ENCODE measurements at regions not wholly inside any gene's neighbourhood (a gene's known extent, or its start where the extent isn't known, plus 50 kb on each side); places are given as distances from the start of the nearest gene placed in this dataset.

DNA sequence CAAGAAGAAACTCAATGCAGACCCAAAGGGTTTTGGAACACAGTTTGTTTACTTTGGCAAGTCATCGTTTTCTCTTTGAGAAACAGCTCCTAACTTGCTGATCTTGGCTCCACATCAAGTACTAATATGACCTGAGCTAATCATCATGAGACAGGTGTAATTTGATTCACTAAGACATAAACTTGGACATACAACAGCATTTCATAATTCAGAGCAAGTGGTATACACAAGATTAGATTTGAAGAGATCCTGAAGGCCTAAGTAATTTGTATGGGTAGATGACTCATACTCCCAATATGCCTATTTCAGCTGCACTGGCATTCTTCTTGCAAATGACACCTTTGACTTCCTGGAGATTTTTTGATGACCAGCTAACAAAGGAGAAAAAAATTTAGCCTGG lies 1521.7 kb downstream of the RPA4 start:
- no peak overlapping the region for H3K27ac ChIP-seq
- H3K27me3 ChIP-seq, result no peaks in the 10 kb centered on the region
- no peaks in the 10 kb centered on the region for H3K4me1 ChIP-seq
- H3K36me3 ChIP-seq (replicated peaks in 1 of 2; ENCODE audit: insufficient read depth in 1 of 2, low read depth in 2 of 2), result no peaks in the 10 kb centered on the region
- H3K9me3 ChIP-seq, result no peaks in the 10 kb centered on the region
- H3K4me3 ChIP-seq, result no peak overlapping the region
- DNase-seq (no peak), ATAC-seq (peak; percentile 15)
- intact Hi-C loops (cut with DNase I), result no loop called here
- WGBS, 2 donors, result 0 to 10% methylated on average over 1 of the region's 1 CpG
- no peak for TF ChIP-seq POLR2A (IDR thresholded peaks at IDR 0.05)
- TF ChIP-seq, protein P1, sequence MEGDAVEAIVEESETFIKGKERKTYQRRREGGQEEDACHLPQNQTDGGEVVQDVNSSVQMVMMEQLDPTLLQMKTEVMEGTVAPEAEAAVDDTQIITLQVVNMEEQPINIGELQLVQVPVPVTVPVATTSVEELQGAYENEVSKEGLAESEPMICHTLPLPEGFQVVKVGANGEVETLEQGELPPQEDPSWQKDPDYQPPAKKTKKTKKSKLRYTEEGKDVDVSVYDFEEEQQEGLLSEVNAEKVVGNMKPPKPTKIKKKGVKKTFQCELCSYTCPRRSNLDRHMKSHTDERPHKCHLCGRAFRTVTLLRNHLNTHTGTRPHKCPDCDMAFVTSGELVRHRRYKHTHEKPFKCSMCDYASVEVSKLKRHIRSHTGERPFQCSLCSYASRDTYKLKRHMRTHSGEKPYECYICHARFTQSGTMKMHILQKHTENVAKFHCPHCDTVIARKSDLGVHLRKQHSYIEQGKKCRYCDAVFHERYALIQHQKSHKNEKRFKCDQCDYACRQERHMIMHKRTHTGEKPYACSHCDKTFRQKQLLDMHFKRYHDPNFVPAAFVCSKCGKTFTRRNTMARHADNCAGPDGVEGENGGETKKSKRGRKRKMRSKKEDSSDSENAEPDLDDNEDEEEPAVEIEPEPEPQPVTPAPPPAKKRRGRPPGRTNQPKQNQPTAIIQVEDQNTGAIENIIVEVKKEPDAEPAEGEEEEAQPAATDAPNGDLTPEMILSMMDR (IDR thresholded peaks at IDR 0.05), result no peak

DNA sequence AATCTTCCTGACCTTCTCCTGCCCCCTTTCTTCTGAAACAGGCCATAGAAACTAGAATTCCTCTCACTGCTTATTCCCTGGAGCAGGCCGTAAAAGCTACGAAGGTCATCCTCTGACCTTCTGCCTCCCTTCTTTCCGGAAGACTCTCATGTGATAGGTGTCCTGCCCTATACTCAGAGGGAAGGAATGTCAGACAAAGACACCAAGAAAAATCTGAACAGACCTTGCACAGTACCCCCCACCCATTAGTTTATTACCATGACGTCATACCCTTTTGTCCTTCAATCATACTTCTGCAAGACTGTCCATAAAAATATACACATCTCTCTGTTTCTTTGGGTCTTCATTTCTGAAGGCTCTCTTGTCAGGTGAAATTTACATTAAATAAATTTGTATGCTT lies 1523.9 kb downstream of the RPA4 start:
- DNase-seq (no peak), ATAC-seq (no peak)
- no peaks in the 10 kb centered on the region for H3K27me3 ChIP-seq
- WGBS, 2 donors, result 57 to 75% methylated on average over 4 of the region's 4 CpGs
- no peak overlapping the region for H3K27ac ChIP-seq
- no peaks in the 10 kb centered on the region for H3K36me3 ChIP-seq (replicated peaks in 1 of 2; ENCODE audit: insufficient read depth in 1 of 2, low read depth in 2 of 2)
- no peaks in the 10 kb centered on the region for H3K4me1 ChIP-seq
- TF ChIP-seq, protein P1 (IDR thresholded peaks at IDR 0.05), result no peak
- TF ChIP-seq POLR2A (IDR thresholded peaks at IDR 0.05), result no peak
- no peak overlapping the region for H3K4me3 ChIP-seq
- intact Hi-C loops (cut with DNase I), result no loop called here
- no peaks in the 10 kb centered on the region for H3K9me3 ChIP-seq

DNA sequence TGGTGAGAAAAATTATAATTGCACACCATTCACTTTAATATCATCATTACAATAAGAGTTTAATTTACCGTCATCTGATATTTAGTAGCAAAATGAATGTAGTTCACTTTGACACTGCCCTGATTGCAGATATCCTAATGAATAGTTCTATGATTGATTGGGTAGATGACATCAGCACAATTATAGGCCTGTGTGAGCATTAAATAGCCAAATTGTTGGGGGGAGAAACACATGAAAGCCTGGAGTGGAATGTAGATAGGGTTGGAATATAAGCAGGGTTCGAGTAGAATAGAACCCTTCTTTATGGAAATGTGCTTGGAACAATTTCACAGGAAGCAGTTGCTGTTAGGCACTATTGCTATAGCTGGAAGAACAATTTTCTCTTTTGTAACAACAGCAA lies 1526.2 kb downstream of the RPA4 start:
- intact Hi-C loops (cut with DNase I), result no loop called here
- H3K27ac ChIP-seq, result no peak overlapping the region
- TF ChIP-seq POLR2A (IDR thresholded peaks at IDR 0.05), result no peak

DNA sequence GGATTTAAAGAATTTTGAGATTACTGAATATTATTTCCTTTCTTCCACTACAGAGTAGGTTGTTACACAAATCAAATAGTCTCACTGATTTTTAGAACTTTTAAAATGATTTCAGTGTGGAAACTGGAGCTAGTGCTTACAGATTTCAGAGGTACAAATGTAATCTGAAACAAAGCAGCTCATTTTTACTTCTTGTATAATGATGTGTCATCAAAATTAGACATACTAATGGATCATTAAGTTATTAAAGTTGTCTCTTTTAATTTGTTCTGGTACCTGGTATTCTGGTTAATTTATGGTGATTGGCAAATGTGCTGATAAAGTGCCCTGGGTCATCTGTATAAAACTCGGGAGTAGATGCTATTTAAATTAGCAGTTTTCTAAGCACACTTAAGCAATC lies 1528.3 kb downstream of the RPA4 start:
- no peak for TF ChIP-seq POLR2A (IDR thresholded peaks at IDR 0.05)
- TF ChIP-seq, protein P1 (IDR thresholded peaks at IDR 0.05), result no peak
- no peaks in the 10 kb centered on the region for H3K27me3 ChIP-seq
- no peaks in the 10 kb centered on the region for H3K9me3 ChIP-seq
- no peak overlapping the region for H3K4me3 ChIP-seq
- 25 to 29% methylated on average over 1 of the region's 1 CpG for WGBS, 2 donors
- H3K36me3 ChIP-seq (replicated peaks in 1 of 2; ENCODE audit: insufficient read depth in 1 of 2, low read depth in 2 of 2), result no peaks in the 10 kb centered on the region
- intact Hi-C loops (cut with DNase I), result no loop called here
- DNase-seq (no peak), ATAC-seq (no peak)
- H3K27ac ChIP-seq, result no peak overlapping the region
- H3K4me1 ChIP-seq, result no peaks in the 10 kb centered on the region

More for the DNA sequence above, 1526.2 kb downstream of the RPA4 start:
- DNase-seq (no peak), ATAC-seq (no peak)
- WGBS, 2 donors, result 49 to 63% methylated on average over 2 of the region's 2 CpGs
- no peaks in the 10 kb centered on the region for H3K27me3 ChIP-seq
- H3K36me3 ChIP-seq (replicated peaks in 1 of 2; ENCODE audit: insufficient read depth in 1 of 2, low read depth in 2 of 2), result no peaks in the 10 kb centered on the region
- H3K4me3 ChIP-seq, result no peak overlapping the region
- no peaks in the 10 kb centered on the region for H3K9me3 ChIP-seq
- H3K4me1 ChIP-seq, result no peaks in the 10 kb centered on the region

DNA sequence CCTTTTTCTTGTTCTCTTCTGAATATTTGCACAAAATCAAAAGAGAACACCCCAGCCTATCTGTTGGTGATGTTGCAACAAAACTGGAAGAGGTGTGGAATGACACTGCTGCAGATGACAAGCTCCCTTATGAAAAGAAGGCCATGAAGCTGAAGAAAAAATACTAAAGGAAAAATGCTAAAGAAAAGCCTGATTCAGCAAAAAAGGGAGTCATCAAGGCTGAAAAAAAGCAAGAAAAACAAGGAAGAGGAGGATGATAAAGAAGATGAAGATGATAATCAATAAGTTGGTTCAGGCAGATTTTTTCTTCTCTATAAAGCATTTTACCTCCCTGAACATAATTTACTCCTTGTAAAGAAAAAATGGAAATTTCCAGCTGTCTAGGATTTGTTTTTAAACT lies 1538.8 kb downstream of the RPA4 start:
- Histone ChIP-seq H3K9me3 (no peaks in the 10 kb centered on the region), H3K4me3 (no peak overlapping the region), H3K27ac (no peak overlapping the region), H3K36me3 (replicated peaks in 1 of 2; ENCODE audit: insufficient read depth in 1 of 2, low read depth in 2 of 2) (no peaks in the 10 kb centered on the region), H3K4me1 (no peaks in the 10 kb centered on the region), H3K27me3 (no peaks in the 10 kb centered on the region)
- intact Hi-C loops (cut with DNase I), result no loop called here
- DNase-seq (no peak), ATAC-seq (no peak)
- no peak for TF ChIP-seq POLR2A (IDR thresholded peaks at IDR 0.05)
- TF ChIP-seq, protein P1 (IDR thresholded peaks at IDR 0.05), result no peak
